Neural cell (in vitro differentiated cells): ENCODE measurements at regions not wholly inside any gene's neighbourhood (a gene's known extent, or its start where the extent isn't known, plus 50 kb on each side); places are given as distances from the start of the nearest gene placed in this dataset.

Source experiments
- H2AFZ ChIP-seq: fragments of 200-600, 300-800 bp; sonication (generic), shearing (Covaris generic); 2 replicates; pipeline ENCODE4 v1.6.0; 2014; ENCODE audit warnings: low read depth, mild to moderate bottlenecking, antibody characterized with exemption, low read length, moderate library complexity
- H3F3A ChIP-seq: fragments of 200-600 bp; shearing (Covaris generic); 2 replicates; pipeline ENCODE4 v1.6.1; 2016; ENCODE audit warnings: mild to moderate bottlenecking, moderate library complexity, mixed read lengths, antibody characterized with exemption, low read length; ENCODE audit not compliant: insufficient read depth, poor library complexity, severe bottlenecking
- H3K27ac ChIP-seq: fragments of 200-600, 300-800 bp; sonication (generic), shearing (Covaris generic); 2 replicates; pipeline ENCODE4 v1.5.1; 2014; ENCODE audit warnings: mild to moderate bottlenecking, low read length, moderate library complexity
- H3K27me3 ChIP-seq: fragments of 300-800, 200-600 bp; sonication (generic), shearing (Covaris generic); 2 replicates; pipeline ENCODE4 v1.6.0; 2014; ENCODE audit warnings: mild to moderate bottlenecking, low read depth, low read length, moderate library complexity; ENCODE audit not compliant: insufficient read depth
- H3K36me3 ChIP-seq: fragments of 300-800, 200-600 bp; sonication (generic), shearing (Covaris generic); 2 replicates; pipeline ENCODE4 v1.5.1; 2014; ENCODE audit warnings: mild to moderate bottlenecking, antibody characterized with exemption, low read length, moderate library complexity; ENCODE audit not compliant: insufficient read depth
- H3K4me2 ChIP-seq: fragments of 300-800, 200-600 bp; sonication (generic), shearing (Covaris generic); 2 replicates; pipeline ENCODE4 v1.6.0; 2014; ENCODE audit warnings: mild to moderate bottlenecking, low read length
- H3K4me3 ChIP-seq: fragments of 300-800, 200-600 bp; sonication (generic), shearing (Covaris generic); 2 replicates; pipeline ENCODE4 v1.5.1; 2014; ENCODE audit warnings: mild to moderate bottlenecking, low read length, moderate library complexity
- H3K79me2 ChIP-seq: fragments of 200-600 bp; shearing (Covaris generic); replicated peaks from 2 replicates; pipeline ENCODE4 v1.6.0; 2014; ENCODE audit warnings: mild to moderate bottlenecking, low read length, moderate library complexity; ENCODE audit not compliant: insufficient read depth
- H3K9ac ChIP-seq: fragments of 300-800, 200-600 bp; sonication (generic), shearing (Covaris generic); 2 replicates; pipeline ENCODE4 v1.6.1; 2016; ENCODE audit warnings: mild to moderate bottlenecking, low read length, mixed read lengths
- H3K9me2 ChIP-seq: fragments of 200-600 bp; shearing (Covaris generic); 2 replicates; pipeline ENCODE4 v1.6.1; 2016; ENCODE audit warnings: mild to moderate bottlenecking, low read length, mixed read lengths; ENCODE audit not compliant: insufficient read depth
- H3K9me3 ChIP-seq: fragments of 200-600, 300-800 bp; sonication (generic), shearing (Covaris generic); 2 replicates; pipeline ENCODE4 v1.6.1; 2016; ENCODE audit warnings: mild to moderate bottlenecking, mixed run types, low read length, moderate library complexity, mixed read lengths
- H4K20me1 ChIP-seq: fragments of 200-600 bp; shearing (Covaris generic); 2 replicates; pipeline ENCODE4 v1.6.1; 2016; ENCODE audit warnings: mild to moderate bottlenecking, mixed run types; ENCODE audit not compliant: insufficient read depth
- CTCF ChIP-seq: fragments of 450-650 bp; IDR thresholded peaks from 2 replicates; pipeline ENCODE4 v1.5.1; 2014; ENCODE audit warnings: antibody characterized with exemption, mild to moderate bottlenecking, moderate library complexity; ENCODE audit not compliant: poor library complexity, severe bottlenecking
- EP300 ChIP-seq: fragments of 450-650 bp; conservative IDR thresholded peaks from 2 replicates; pipeline ENCODE4 v1.6.1; 2014; ENCODE audit warnings: antibody characterized with exemption, mild to moderate bottlenecking, moderate library complexity; ENCODE audit not compliant: poor library complexity, severe bottlenecking
- EZH2 ChIP-seq: fragments of 200-600, 300-800 bp; shearing (Covaris generic), sonication (generic); IDR thresholded peaks from 2 replicates; pipeline ENCODE4 v1.6.1; 2014; ENCODE audit warnings: antibody characterized with exemption, low read length, borderline replicate concordance, mild to moderate bottlenecking; ENCODE audit not compliant: insufficient read depth, poor library complexity, severe bottlenecking
- MXI1 ChIP-seq: fragments of 450-650 bp; conservative IDR thresholded peaks from 2 replicates; pipeline ENCODE4 v1.6.1; 2014; ENCODE audit warnings: antibody characterized with exemption, mild to moderate bottlenecking; ENCODE audit not compliant: poor library complexity, severe bottlenecking
- POLR2AphosphoS5 ChIP-seq: IDR thresholded peaks from 2 replicates; pipeline ENCODE4 v1.6.1; 2012
- RAD21 ChIP-seq: fragments of 450-650 bp; conservative IDR thresholded peaks from 2 replicates; pipeline ENCODE4 v1.6.1; 2014; ENCODE audit warnings: antibody characterized with exemption, mild to moderate bottlenecking, moderate library complexity
- REST ChIP-seq: IDR thresholded peaks from 2 replicates; pipeline ENCODE4 v1.6.1; 2012; ENCODE audit warnings: borderline replicate concordance
- SMC3 ChIP-seq: fragments of 450-650 bp; conservative IDR thresholded peaks from 2 replicates; pipeline ENCODE4 v1.6.1; 2014; ENCODE audit warnings: antibody characterized with exemption, mild to moderate bottlenecking, moderate library complexity; ENCODE audit not compliant: poor library complexity
- TAF1 ChIP-seq: IDR thresholded peaks from 2 replicates; pipeline ENCODE4 v1.6.1; 2012; ENCODE audit warnings: low read depth

- no peaks in the 10 kb centered on the region for H4K20me1 ChIP-seq
- no peaks in the 10 kb centered on the region for H3K36me3 ChIP-seq
- no peak overlapping the region for H3K4me3 ChIP-seq
- H3F3A ChIP-seq: no peaks in the 10 kb centered on the region
- TF ChIP-seq POLR2AphosphoS5 (no peak), RAD21 (no peak), EP300 (no peak)
- no peak overlapping the region for H3K4me2 ChIP-seq
- no peaks in the 10 kb centered on the region for H3K27me3 ChIP-seq
- H3K79me2 ChIP-seq: no peaks in the 10 kb centered on the region
- no peaks in the 10 kb centered on the region for H3K9me3 ChIP-seq
- no peaks in the 10 kb centered on the region for H3K9me2 ChIP-seq
- H2AFZ ChIP-seq: no peak overlapping the region
- H3K9ac ChIP-seq: no peak overlapping the region
- H3K27ac ChIP-seq: no peak overlapping the region
Measured at GRCh38 chr6:33967966-33968724, 164.3 kb upstream of the MLN start.

GRCh38 chr6:33967265-33967767, 163.5 kb upstream of the MLN start:
- no peaks in the 10 kb centered on the region for H4K20me1 ChIP-seq
- no peak overlapping the region for H2AFZ ChIP-seq
- H3K27ac ChIP-seq: no peak overlapping the region
- no peaks in the 10 kb centered on the region for H3K36me3 ChIP-seq
- H3K79me2 ChIP-seq: no peaks in the 10 kb centered on the region
- no peaks in the 10 kb centered on the region for H3K9me3 ChIP-seq
- H3K9me2 ChIP-seq: no peaks in the 10 kb centered on the region
- TF ChIP-seq RAD21 (no peak), REST (no peak), EZH2 (no peak), SMC3 (no peak)
- no peak overlapping the region for H3K4me2 ChIP-seq
- H3F3A ChIP-seq: no peaks in the 10 kb centered on the region
- no peaks in the 10 kb centered on the region for H3K27me3 ChIP-seq
- no peak overlapping the region for H3K4me3 ChIP-seq
- H3K9ac ChIP-seq: no peak overlapping the region

- Histone ChIP-seq H3K9me2 (no peaks in the 10 kb centered on the region), H3F3A (no peaks in the 10 kb centered on the region), H3K79me2 (no peaks in the 10 kb centered on the region), H3K36me3 (no peaks in the 10 kb centered on the region), H3K4me3 (no peak overlapping the region), H4K20me1 (no peaks in the 10 kb centered on the region), H3K4me2 (no peak overlapping the region), H2AFZ (no peak overlapping the region), H3K27me3 (no peaks in the 10 kb centered on the region), H3K9ac (no peak overlapping the region), H3K27ac (no peak overlapping the region), H3K9me3 (no peaks in the 10 kb centered on the region)
- TF ChIP-seq REST (no peak), MXI1 (no peak), POLR2AphosphoS5 (no peak), SMC3 (no peak), CTCF (no peak), EZH2 (no peak), TAF1 (no peak), EP300 (no peak)
Measured at GRCh38 chr6:33966536-33966935, 162.7 kb upstream of the MLN start.
